RWPE2 (cell line): ENCODE measurements at regions not wholly inside any gene's neighbourhood (a gene's known extent, or its start where the extent isn't known, plus 50 kb on each side); places are given as distances from the start of the nearest gene placed in this dataset.
A peak's percentile ranks its signal among the peaks of the same experiment; 100 is the strongest.

Source experiments
- ATAC-seq: fragments of 200-7000 bp; cut with Tn5 transposase; 3 replicates; pipeline ENCODE4 v1.9.1; 2021; ENCODE audit warnings: low read depth
- DNase-seq: peaks from one replicate; pipeline ENCODE4 v3.0.0-alpha.2; 2020; ENCODE audit warnings: low spot score
- H3K27ac ChIP-seq: fragments of 450-650 bp; 2 replicates; pipeline ENCODE4 v1.5.1; 2017; ENCODE audit warnings: mild to moderate bottlenecking; ENCODE audit not compliant: poor library complexity, severe bottlenecking
- H3K27me3 ChIP-seq: fragments of 250-450 bp; sonication (Bioruptor Pico); 2 replicates; pipeline ENCODE4 v1.5.1; 2021; ENCODE audit warnings: mild to moderate bottlenecking, moderate library complexity; ENCODE audit not compliant: insufficient read depth, poor library complexity, severe bottlenecking
- H3K36me3 ChIP-seq: fragments of 250-450 bp; sonication (Bioruptor Pico); 2 replicates; pipeline ENCODE4 v1.5.1; 2020; ENCODE audit warnings: low read depth, mild to moderate bottlenecking, moderate library complexity
- H3K4me1 ChIP-seq: fragments of 250-450 bp; sonication (Bioruptor Pico); 2 replicates; pipeline ENCODE4 v1.5.1; 2021; ENCODE audit warnings: mild to moderate bottlenecking, moderate library complexity; ENCODE audit not compliant: insufficient read depth, poor library complexity, severe bottlenecking
- H3K4me3 ChIP-seq: fragments of 250-450 bp; sonication (Bioruptor Pico); 2 replicates; pipeline ENCODE4 v1.5.1; 2021; ENCODE audit warnings: mild to moderate bottlenecking, moderate library complexity; ENCODE audit not compliant: severe bottlenecking
- H3K9me3 ChIP-seq: fragments of 250-450 bp; sonication (Bioruptor Pico); 2 replicates; pipeline ENCODE4 v1.5.1; 2021; ENCODE audit warnings: mild to moderate bottlenecking, moderate library complexity; ENCODE audit not compliant: severe bottlenecking
- TF ChIP-seq, protein P1 (sequence below): fragments of 450-650 bp; IDR thresholded peaks from one replicate; pipeline ENCODE4 v1.5.1; 2017; ENCODE audit warnings: mild to moderate bottlenecking, moderate library complexity; ENCODE audit not compliant: poor library complexity, severe bottlenecking

DNA sequence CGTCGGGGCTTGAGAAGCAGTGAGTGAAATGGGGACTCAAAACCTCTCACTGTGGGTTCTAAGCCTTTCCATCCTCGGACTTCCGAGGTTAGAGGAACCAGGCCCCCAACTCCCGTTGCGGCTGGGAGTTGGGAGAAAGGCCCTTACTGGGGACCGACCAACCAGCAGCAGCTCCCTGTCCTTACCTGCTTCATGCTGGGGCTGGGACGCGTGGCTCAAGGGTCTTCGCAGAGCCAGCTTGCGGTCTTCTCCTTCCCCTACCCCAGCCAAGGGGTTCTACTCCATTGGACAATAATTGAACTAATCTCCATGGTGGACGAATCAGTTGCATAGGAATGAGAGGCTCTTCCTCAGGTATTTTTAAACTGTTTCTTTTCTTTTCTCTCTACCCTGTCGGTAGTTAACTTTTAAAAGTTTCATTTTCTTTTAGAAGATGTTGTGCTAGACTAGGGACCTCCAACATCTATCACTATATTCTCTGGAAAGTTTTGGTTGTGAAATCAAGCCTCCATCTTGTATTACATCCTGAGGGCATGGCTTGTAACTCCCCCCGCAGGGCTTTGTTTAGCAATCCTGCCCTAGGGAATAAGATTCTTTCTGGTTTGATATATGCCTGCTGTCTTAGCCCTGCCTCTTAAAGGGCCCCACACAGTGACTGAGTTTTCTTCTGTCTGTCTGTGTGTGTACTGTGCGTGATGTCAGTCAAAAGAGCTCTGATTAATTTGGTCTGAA, 1027.1 kb upstream of the PCDH9 start:
- H3K4me1 ChIP-seq: no peaks in the 10 kb centered on the region
- no peak for DNase-seq
- no peaks in the 10 kb centered on the region for H3K36me3 ChIP-seq
- no peak for ATAC-seq
- H3K27ac ChIP-seq: no peak overlapping the region
- TF ChIP-seq, protein P1, sequence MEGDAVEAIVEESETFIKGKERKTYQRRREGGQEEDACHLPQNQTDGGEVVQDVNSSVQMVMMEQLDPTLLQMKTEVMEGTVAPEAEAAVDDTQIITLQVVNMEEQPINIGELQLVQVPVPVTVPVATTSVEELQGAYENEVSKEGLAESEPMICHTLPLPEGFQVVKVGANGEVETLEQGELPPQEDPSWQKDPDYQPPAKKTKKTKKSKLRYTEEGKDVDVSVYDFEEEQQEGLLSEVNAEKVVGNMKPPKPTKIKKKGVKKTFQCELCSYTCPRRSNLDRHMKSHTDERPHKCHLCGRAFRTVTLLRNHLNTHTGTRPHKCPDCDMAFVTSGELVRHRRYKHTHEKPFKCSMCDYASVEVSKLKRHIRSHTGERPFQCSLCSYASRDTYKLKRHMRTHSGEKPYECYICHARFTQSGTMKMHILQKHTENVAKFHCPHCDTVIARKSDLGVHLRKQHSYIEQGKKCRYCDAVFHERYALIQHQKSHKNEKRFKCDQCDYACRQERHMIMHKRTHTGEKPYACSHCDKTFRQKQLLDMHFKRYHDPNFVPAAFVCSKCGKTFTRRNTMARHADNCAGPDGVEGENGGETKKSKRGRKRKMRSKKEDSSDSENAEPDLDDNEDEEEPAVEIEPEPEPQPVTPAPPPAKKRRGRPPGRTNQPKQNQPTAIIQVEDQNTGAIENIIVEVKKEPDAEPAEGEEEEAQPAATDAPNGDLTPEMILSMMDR: no peak
- no peaks in the 10 kb centered on the region for H3K9me3 ChIP-seq
- no peaks in the 10 kb centered on the region for H3K27me3 ChIP-seq
- H3K4me3 ChIP-seq: no peak overlapping the region

DNA sequence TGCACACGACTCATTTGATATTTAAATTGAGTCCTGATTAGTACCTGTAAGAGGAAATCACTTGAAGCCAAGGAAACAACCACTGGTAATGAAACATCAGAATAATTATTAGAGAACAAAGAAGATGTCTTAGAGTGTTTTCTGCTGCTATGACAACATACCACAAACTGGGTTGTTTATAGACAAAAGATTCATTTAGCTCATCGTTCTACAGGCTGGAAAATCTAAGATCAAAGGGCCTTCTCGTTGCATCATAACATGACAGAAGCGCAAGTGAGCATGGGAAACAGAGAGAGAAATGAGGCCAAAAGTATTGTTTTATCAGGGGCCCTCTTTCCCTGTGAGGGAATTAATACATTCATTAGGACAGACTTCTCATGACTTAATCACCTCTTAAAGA, 1024.0 kb upstream of the PCDH9 start:
- Histone ChIP-seq H3K4me1 (no peaks in the 10 kb centered on the region), H3K27ac (no peak overlapping the region), H3K4me3 (no peak overlapping the region), H3K27me3 (no peaks in the 10 kb centered on the region), H3K36me3 (no peaks in the 10 kb centered on the region), H3K9me3 (no peaks in the 10 kb centered on the region)
- DNase-seq (no peak), ATAC-seq (no peak)
- TF ChIP-seq, protein P1: no peak

DNA sequence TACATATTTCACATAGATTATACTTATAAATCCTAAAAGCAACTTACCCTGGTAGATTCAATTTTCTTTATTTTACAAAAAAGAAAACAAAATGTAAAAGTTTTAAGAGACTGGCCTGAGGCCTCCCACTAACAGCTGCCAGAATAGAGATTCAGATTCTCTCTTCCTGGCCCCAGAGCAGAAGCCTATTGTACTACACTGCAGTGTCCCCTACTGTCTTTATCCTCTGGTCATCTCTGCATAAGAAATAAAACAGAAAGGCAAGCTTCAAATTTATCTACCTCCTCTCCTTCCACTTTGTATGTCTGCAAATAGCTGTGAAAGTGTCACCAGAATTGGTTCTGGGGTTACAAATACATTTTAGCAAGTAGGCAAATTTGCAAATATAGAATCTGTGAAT, 1004.1 kb upstream of the PCDH9 start:
- H3K9me3 ChIP-seq: no peaks in the 10 kb centered on the region
- DNase-seq: no peak

GRCh38 chr13:68232351-68233130, 1002.4 kb upstream of the PCDH9 start:
- no peaks in the 10 kb centered on the region for H3K36me3 ChIP-seq
- 0 out of 3 replicates have a peak, but pooled peaks have one; percentile 44 for ATAC-seq

More for the DNA sequence above, 1004.1 kb upstream of the PCDH9 start:
- ATAC-seq: peak; percentile 67; the same call in 2 of the 3 replicates
- H3K4me3 ChIP-seq: no peak overlapping the region
- no peaks in the 10 kb centered on the region for H3K36me3 ChIP-seq
- no peaks in the 10 kb centered on the region for H3K4me1 ChIP-seq
- no peak overlapping the region for H3K27ac ChIP-seq
- TF ChIP-seq, protein P1: peak; percentile 54
- H3K27me3 ChIP-seq: no peaks in the 10 kb centered on the region

More at GRCh38 chr13:68232351-68233130, 1002.4 kb upstream of the PCDH9 start:
- H3K4me1 ChIP-seq: no peaks in the 10 kb centered on the region
- H3K9me3 ChIP-seq: no peaks in the 10 kb centered on the region
- no peaks in the 10 kb centered on the region for H3K27me3 ChIP-seq
- no peak overlapping the region for H3K27ac ChIP-seq
- H3K4me3 ChIP-seq: no peak overlapping the region
- no peak for DNase-seq
- TF ChIP-seq, protein P1: no peak
